ENCODE measurements at regions not wholly inside any gene's neighbourhood (a gene's known extent, or its start where the extent isn't known, plus 50 kb on each side); places are given as distances from the start of the nearest gene placed in this dataset.

- Histone ChIP-seq H4K5ac (ENCODE audit: low read depth, low read length) (no peak overlapping the region), H2AK9ac (replicated peaks; ENCODE audit: low read depth, low read length, poor library complexity) (no peak overlapping the region), H3K14ac (replicated peaks; ENCODE audit: low read depth, low read length) (no peak overlapping the region), H3K27me3 (ENCODE audit: control insufficient read depth, insufficient read depth, low read length) (no peaks in the 10 kb centered on the region), H3K9me1 (ENCODE audit: insufficient read depth, low read length) (no peaks in the 10 kb centered on the region), H2BK20ac (ENCODE audit: low read depth, low read length) (no peak overlapping the region), H3K23ac (ENCODE audit: low read depth, low read length) (no peak overlapping the region), H3K4ac (ENCODE audit: low read depth, low read length) (no peak overlapping the region), H3K18ac (ENCODE audit: low read depth, low read length) (no peak overlapping the region), H3K36me3 (ENCODE audit: control insufficient read depth, insufficient read depth, low read length) (no peaks in the 10 kb centered on the region), H4K20me1 (ENCODE audit: insufficient read depth, low read length) (no peaks in the 10 kb centered on the region), H2AFZ (replicated peaks; ENCODE audit: low read length, poor library complexity) (no peak overlapping the region), H2AK5ac (ENCODE audit: low read depth, low read length) (no peak overlapping the region), H3K4me3 (ENCODE audit: insufficient read depth, low read depth, low read length) (no peak overlapping the region), H3K4me1 (ENCODE audit: control insufficient read depth, insufficient read depth, low read length) (no peaks in the 10 kb centered on the region), H4K91ac (ENCODE audit: insufficient read depth, low read depth, low read length) (no peak overlapping the region), H2BK15ac (ENCODE audit: low read depth, low read length) (no peak overlapping the region), H3K79me1 (ENCODE audit: low read depth in 1 of 2, low read length in 2 of 2) (no peaks in the 10 kb centered on the region), H3K56ac (ENCODE audit: extremely low read depth, insufficient read depth, low read length) (no peak overlapping the region), H3K4me2 (ENCODE audit: low read depth, low read length) (no peak overlapping the region), H4K8ac (ENCODE audit: low read depth in 2 of 2, low read length in 2 of 2) (no peak overlapping the region), H2BK120ac (ENCODE audit: low read depth, low read length) (no peak overlapping the region), H2BK5ac (ENCODE audit: low read depth, low read length, poor library complexity, severe bottlenecking) (no peak overlapping the region), H3K27ac (ENCODE audit: insufficient read depth, low read length) (no peak overlapping the region), H3K9ac (ENCODE audit: low read depth, low read length) (no peak overlapping the region), H3K9me3 (ENCODE audit: control insufficient read depth, insufficient read depth, low read length) (peaks cover 9% of the 10 kb centered on the region)
- TF ChIP-seq BHLHE40 (IDR thresholded peaks at IDR 0.05; ENCODE audit: low read depth, low read length) (no peak), MAFK (IDR thresholded peaks at IDR 0.05; ENCODE audit: low read depth, low read length) (no peak), NFE2L2 (IDR thresholded peaks at IDR 0.05; ENCODE audit: low read depth, low read length) (no peak), MAZ (IDR thresholded peaks at IDR 0.05; ENCODE audit: borderline replicate concordance, low read depth, low read length) (no peak), RAD21 (IDR thresholded peaks at IDR 0.05; ENCODE audit: low read length) (no peak), MXI1 (IDR thresholded peaks at IDR 0.05; ENCODE audit: borderline replicate concordance, low read depth, low read length) (no peak), USF2 (IDR thresholded peaks at IDR 0.05; ENCODE audit: low read depth, low read length) (no peak)
- DNase-seq (no peak), ATAC-seq (ENCODE audit: low read depth) (no peak)
- CTCF ChIA-PET: no interaction called here
- in situ Hi-C loops (cut with MboI; ENCODE audit: low sequenced_read_pairs): no loop called here
- intact Hi-C loops (cut with micrococcal nuclease): no loop called here
- POLR2A ChIA-PET (ENCODE audit: unreplicated experiment): no interaction called here
- dilution Hi-C loops (cut with HindIII; ENCODE audit: low sequenced_read_pairs, unreplicated experiment): no loop called here
- WGBS, 2 experiments (ENCODE audit: extremely low coverage in 2 of 2, insufficient read length in 1 of 2): 0% methylated on average over 1 of the region's 6 CpGs; no CpG with 5 or more reads in 1 of the 2 experiments
- no TSS peak for BruUV-seq (replicated peaks)
These were observed 250.1 kb downstream of the SQOR start for GRCh38 chr15:45884755-45885445.

Measured in IMR-90 (cell line).